Astrocyte of the spinal cord (primary cell): ENCODE measurements at regions not wholly inside any gene's neighbourhood (a gene's known extent, or its start where the extent isn't known, plus 50 kb on each side); places are given as distances from the start of the nearest gene placed in this dataset.

Experiments
- DNase-seq: peaks from one replicate; pipeline ENCODE4 v3.0.0; 2011; ENCODE audit warnings: low read depth, low spot score
- H3K4me3 ChIP-seq: 2 replicates; pipeline ENCODE4 v1.5.1; 2011; ENCODE audit warnings: low read depth, mild to moderate bottlenecking, low read length, moderate library complexity
- CTCF ChIP-seq: IDR thresholded peaks from 2 replicates; pipeline ENCODE4 v1.5.1; 2012; ENCODE audit warnings: low read depth, mild to moderate bottlenecking, low read length, inconsistent platforms
- in situ Hi-C: cut with HindIII; loops from 2 replicates; pipeline ENCODE4 v1.10.0; 2017; ENCODE audit warnings: low sequenced_read_pairs

- H3K4me3 ChIP-seq, result no peak overlapping the region
- in situ Hi-C loops, result no loop called here
- no peak for TF ChIP-seq CTCF
- no peak for DNase-seq
Measured at GRCh38 chr12:92444763-92445162, 258.0 kb upstream of the PLEKHG7 start.

- no peak for DNase-seq
- H3K4me3 ChIP-seq, result no peak overlapping the region
- TF ChIP-seq CTCF, result no peak
- in situ Hi-C loops, result no loop called here
Measured at GRCh38 chr12:92442782-92443181, 260.0 kb upstream of the PLEKHG7 start.

GRCh38 chr12:92440072-92440471, 262.7 kb upstream of the PLEKHG7 start:
- TF ChIP-seq CTCF, result no peak
- no peak for DNase-seq
- in situ Hi-C loops, result no loop called here
- H3K4me3 ChIP-seq, result no peak overlapping the region

GRCh38 chr12:92439420-92439805, 263.4 kb upstream of the PLEKHG7 start:
- DNase-seq, result peak; percentile 27
- TF ChIP-seq CTCF, result no peak
- no peak overlapping the region for H3K4me3 ChIP-seq
- in situ Hi-C loops, result no loop called here

GRCh38 chr12:92438641-92439419, 264.0 kb upstream of the PLEKHG7 start:
- no peak overlapping the region for H3K4me3 ChIP-seq
- in situ Hi-C loops, result no loop called here
- no peak for DNase-seq
- no peak for TF ChIP-seq CTCF

GRCh38 chr12:92437452-92437851, 265.3 kb upstream of the PLEKHG7 start:
- no peak for DNase-seq
- no peak overlapping the region for H3K4me3 ChIP-seq
- no peak for TF ChIP-seq CTCF
- in situ Hi-C loops, result no loop called here
